MM.1S (cell line): ENCODE measurements at regions not wholly inside any gene's neighbourhood (a gene's known extent, or its start where the extent isn't known, plus 50 kb on each side); places are given as distances from the start of the nearest gene placed in this dataset.

Experiments used
- DNase-seq: peaks from one replicate; pipeline ENCODE4 v3.0.0-alpha.2; 2015
- H2AFZ ChIP-seq: fragments of 300-600 bp; sonication (generic); 2 replicates; pipeline ENCODE4 v1.6.0; 2016; ENCODE audit warnings: antibody characterized with exemption, low read length
- H3F3A ChIP-seq: fragments of 300-600 bp; sonication (generic); 2 replicates; pipeline ENCODE4 v1.6.1; 2016; ENCODE audit warnings: mild to moderate bottlenecking, antibody characterized with exemption, low read length, moderate library complexity, mixed read lengths; ENCODE audit not compliant: insufficient read depth
- H3K27ac ChIP-seq: fragments of 300-600 bp; sonication (generic); 2 replicates; pipeline ENCODE4 v1.5.1; 2016; ENCODE audit warnings: mild to moderate bottlenecking, low read length
- H3K27me3 ChIP-seq: fragments of 300-600 bp; sonication (generic); replicated peaks from 2 replicates; pipeline ENCODE4 v1.6.0; 2016; ENCODE audit warnings: low read length; ENCODE audit not compliant: insufficient read depth
- H3K36me3 ChIP-seq: fragments of 300-600 bp; sonication (generic); replicated peaks from 2 replicates; pipeline ENCODE4 v1.6.1; 2016; ENCODE audit warnings: mild to moderate bottlenecking, low read length, mixed read lengths; ENCODE audit not compliant: insufficient read depth
- H3K4me1 ChIP-seq: fragments of 300-600 bp; sonication (generic); 2 replicates; pipeline ENCODE4 v1.6.1; 2016; ENCODE audit warnings: low read length, mixed read lengths
- H3K4me2 ChIP-seq: fragments of 300-600 bp; sonication (generic); 2 replicates; pipeline ENCODE4 v1.6.0; 2016; ENCODE audit warnings: low read depth, low read length
- H3K4me3 ChIP-seq: fragments of 300-600 bp; sonication (generic); 2 replicates; pipeline ENCODE4 v1.5.1; 2016; ENCODE audit warnings: low read length, mixed read lengths
- H3K79me2 ChIP-seq: fragments of 300-600 bp; sonication (generic); 2 replicates; pipeline ENCODE4 v1.6.1; 2016; ENCODE audit warnings: mixed run types, low read length, mixed read lengths
- H3K9ac ChIP-seq: fragments of 300-600 bp; sonication (generic); 2 replicates; pipeline ENCODE4 v1.6.1; 2016; ENCODE audit warnings: low read length, mixed read lengths
- H3K9me2 ChIP-seq: fragments of 300-600 bp; sonication (generic); replicated peaks from 2 replicates; pipeline ENCODE4 v1.6.1; 2016; ENCODE audit warnings: mild to moderate bottlenecking, low read length, mixed read lengths; ENCODE audit not compliant: insufficient read depth
- H3K9me3 ChIP-seq: fragments of 300-600 bp; sonication (generic); replicated peaks from 2 replicates; pipeline ENCODE4 v1.6.1; 2016; ENCODE audit warnings: mild to moderate bottlenecking, low read length, mixed read lengths; ENCODE audit not compliant: insufficient read depth
- H4K20me1 ChIP-seq: fragments of 300-600 bp; sonication (generic); 2 replicates; pipeline ENCODE4 v1.6.1; 2016; ENCODE audit warnings: mild to moderate bottlenecking, low read length, moderate library complexity, mixed read lengths; ENCODE audit not compliant: insufficient read depth
- CTCF ChIP-seq: fragments of 300-600 bp; sonication (generic); IDR thresholded peaks from 2 replicates; pipeline ENCODE4 v1.5.1; 2016; ENCODE audit warnings: antibody characterized with exemption, low read length, mixed read lengths
- EZH2 ChIP-seq: fragments of 300-600 bp; sonication (generic); optimal IDR thresholded peaks from 2 replicates; pipeline ENCODE3; 2017; ENCODE audit warnings: low read depth, mild to moderate bottlenecking, antibody characterized with exemption, low read length, mixed read lengths
- EZH2phosphoT487 ChIP-seq: fragments of 300-600 bp; sonication (generic); IDR thresholded peaks from 2 replicates; pipeline ENCODE4 v1.6.1; 2018; ENCODE audit warnings: antibody characterized with exemption, low read length

GRCh38 chr7:25559581-25560367 is 331.5 kb upstream of the NPVF start:
- Histone ChIP-seq H3K9me2 (no peaks in the 10 kb centered on the region), H3K4me3 (no peak overlapping the region), H3K27me3 (no peaks in the 10 kb centered on the region), H3K9me3 (no peaks in the 10 kb centered on the region), H2AFZ (no peak overlapping the region), H3K36me3 (no peaks in the 10 kb centered on the region), H3K4me2 (no peak overlapping the region), H3K79me2 (no peaks in the 10 kb centered on the region), H3K4me1 (0 out of 2 replicates have a peak, but pooled peaks cover 5% of the 10 kb centered on the region), H3F3A (no peaks in the 10 kb centered on the region), H3K9ac (no peak overlapping the region), H4K20me1 (no peaks in the 10 kb centered on the region), H3K27ac (no peak overlapping the region)
- TF ChIP-seq CTCF (no peak), EZH2phosphoT487 (no peak), EZH2 (no peak)
- DNase-seq: no peak

- Histone ChIP-seq H3K27ac (no peak overlapping the region), H3K9me2 (no peaks in the 10 kb centered on the region), H3K4me1 (no peaks in the 10 kb centered on the region), H3K79me2 (no peaks in the 10 kb centered on the region), H3F3A (no peaks in the 10 kb centered on the region), H3K4me2 (no peak overlapping the region), H3K9me3 (no peaks in the 10 kb centered on the region), H3K27me3 (no peaks in the 10 kb centered on the region), H3K9ac (no peak overlapping the region), H3K36me3 (no peaks in the 10 kb centered on the region), H3K4me3 (no peak overlapping the region), H4K20me1 (no peaks in the 10 kb centered on the region), H2AFZ (no peak overlapping the region)
- DNase-seq: no peak
- TF ChIP-seq EZH2 (no peak), EZH2phosphoT487 (no peak), CTCF (no peak)
Measured at GRCh38 chr7:25562673-25563182, 334.4 kb upstream of the NPVF start.

GRCh38 chr7:25565002-25565401 is 336.7 kb upstream of the NPVF start:
- H3K79me2 ChIP-seq: no peaks in the 10 kb centered on the region
- no peaks in the 10 kb centered on the region for H3K36me3 ChIP-seq
- H3K9me2 ChIP-seq: no peaks in the 10 kb centered on the region
- H3F3A ChIP-seq: no peaks in the 10 kb centered on the region
- no peak overlapping the region for H3K27ac ChIP-seq
- no peak overlapping the region for H3K4me3 ChIP-seq
- no peak overlapping the region for H2AFZ ChIP-seq
- no peaks in the 10 kb centered on the region for H4K20me1 ChIP-seq
- H3K9me3 ChIP-seq: no peaks in the 10 kb centered on the region
- no peaks in the 10 kb centered on the region for H3K27me3 ChIP-seq
- no peak overlapping the region for H3K9ac ChIP-seq
- H3K4me1 ChIP-seq: no peaks in the 10 kb centered on the region
- TF ChIP-seq EZH2 (no peak), EZH2phosphoT487 (no peak), CTCF (no peak)
- H3K4me2 ChIP-seq: no peak overlapping the region
- no peak for DNase-seq
